ENCODE measurements at regions not wholly inside any gene's neighbourhood (a gene's known extent, or its start where the extent isn't known, plus 50 kb on each side); places are given as distances from the start of the nearest gene placed in this dataset.

DNA sequence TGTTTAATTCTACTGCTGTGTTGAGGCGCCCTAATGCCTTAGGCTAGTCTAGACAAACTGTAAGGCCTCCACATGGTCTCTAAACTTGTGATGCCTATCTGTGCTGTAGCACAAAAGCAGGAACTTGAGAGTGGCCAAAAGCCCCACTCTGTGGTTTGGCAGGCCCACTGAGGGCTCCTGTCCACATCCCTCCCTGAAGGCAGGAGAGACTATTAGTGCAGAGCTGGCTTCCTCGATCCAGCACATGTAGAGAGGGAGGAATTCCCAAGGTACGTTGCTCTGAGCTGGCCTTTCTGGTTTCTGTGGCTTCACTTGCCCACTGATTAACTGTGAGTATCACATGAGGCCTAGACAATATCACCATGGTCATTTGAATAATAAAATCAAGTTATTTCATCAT is 90.6 kb downstream of the POLR2M start:
- TF ChIP-seq POLR2A (IDR thresholded peaks at IDR 0.05; ENCODE audit: low read depth, low read length) (no peak), POLR2AphosphoS5 (IDR thresholded peaks at IDR 0.05; ENCODE audit: low read depth, low read length) (no peak)
